ENCODE measurements at regions not wholly inside any gene's neighbourhood (a gene's known extent, or its start where the extent isn't known, plus 50 kb on each side); places are given as distances from the start of the nearest gene placed in this dataset.

GRCh38 chr12:4135919-4136605 lies 137.5 kb upstream of the CCND2 start:
- TF ChIP-seq SIN3A (IDR thresholded peaks at IDR 0.05; ENCODE audit: borderline replicate concordance, low read depth, low read length): no peak
- no peak for TF ChIP-seq RCOR1 (IDR thresholded peaks at IDR 0.05; ENCODE audit: low read length)
- no peak for TF ChIP-seq IRF3 (IDR thresholded peaks at IDR 0.05; ENCODE audit: low read depth, low read length)
- no peak for TF ChIP-seq SMC3 (IDR thresholded peaks at IDR 0.05; ENCODE audit: low read depth, low read length)
- no peak for TF ChIP-seq GABPA (IDR thresholded peaks at IDR 0.05; ENCODE audit: low read depth)
- no peak for TF ChIP-seq CTCF (IDR thresholded peaks at IDR 0.05)
- no peak for TF ChIP-seq YY1 (IDR thresholded peaks at IDR 0.05; ENCODE audit: low read depth)
- no peak for TF ChIP-seq MAX (IDR thresholded peaks at IDR 0.05; ENCODE audit: low read depth)
- TF ChIP-seq RFX5 (IDR thresholded peaks at IDR 0.05; ENCODE audit: low read length): no peak
- TF ChIP-seq NFIC (IDR thresholded peaks at IDR 0.05; ENCODE audit: borderline replicate concordance): no peak
- TF ChIP-seq EP300 (IDR thresholded peaks at IDR 0.05; ENCODE audit: borderline replicate concordance in 1 of 2, low read depth in 1 of 2, low read length in 1 of 2): no peak
- TF ChIP-seq TCF12 (IDR thresholded peaks at IDR 0.05): no peak
